Kidney (tissue), 13 donors: ENCODE measurements at regions not wholly inside any gene's neighbourhood (a gene's known extent, or its start where the extent isn't known, plus 50 kb on each side); places are given as distances from the start of the nearest gene placed in this dataset.
"Not testable (repeated sequence)": the region's sequence is repeated elsewhere in the genome, so short reads cannot be mapped to it uniquely, and the experiment has no call there.

Experiments
- DNase-seq, 5 donors: peaks; one replicate each; pipeline ENCODE4 v3.0.0-alpha.2; 2013 to 2020
- FAIRE-seq: peaks from 2 replicates; lab custom pipeline; 2012; peaks lifted over from hg19 to GRCh38; lab: Jason Lieb, UNC
- H3K27ac ChIP-seq, 2 donors: one replicate each; pipeline ENCODE4 v1.7.0; 2013; ENCODE audit warnings: low read depth in 2 of 2, low read length in 2 of 2, inconsistent platforms in 1 of 2
- H3K27me3 ChIP-seq: one replicate; pipeline ENCODE4 v1.7.1; 2013; ENCODE audit warnings: low read length, inconsistent platforms; ENCODE audit not compliant: control insufficient read depth, insufficient read depth
- H3K36me3 ChIP-seq, 3 donors: one replicate each; pipeline versions ENCODE4 v1.7.0 to v1.7.1; 2013; ENCODE audit warnings: low read length in 3 of 3, control low read depth in 1 of 3, inconsistent platforms in 1 of 3; ENCODE audit not compliant: insufficient read depth in 3 of 3, control insufficient read depth in 2 of 3
- H3K4me1 ChIP-seq, 3 donors: one replicate each; pipeline versions ENCODE4 v1.7.0 to v1.7.1; 2013; ENCODE audit warnings: low read length in 3 of 3, inconsistent platforms in 1 of 3, low read depth in 1 of 3; ENCODE audit not compliant: control insufficient read depth in 2 of 3, insufficient read depth in 2 of 3
- H3K4me3 ChIP-seq, 3 donors: one replicate each; pipeline versions ENCODE4 v1.7.0 to v1.8.1; 2013; ENCODE audit warnings: low read length in 3 of 3, control low read depth in 1 of 3, inconsistent platforms in 1 of 3
- H3K9ac ChIP-seq, 3 donors: one replicate each; pipeline versions ENCODE4 v1.7.0 to v1.7.1; 2013; ENCODE audit warnings: low read length in 3 of 3, control low read depth in 1 of 3, inconsistent platforms in 1 of 3
- H3K9me3 ChIP-seq, 3 donors: one replicate each; pipeline versions ENCODE4 v1.7.0 to v1.7.1; 2013; ENCODE audit warnings: low read length in 3 of 3, control low read depth in 1 of 3, inconsistent platforms in 1 of 3; ENCODE audit not compliant: control insufficient read depth in 2 of 3, insufficient read depth in 1 of 3
- intact Hi-C: fragments of 100-400 bp; cut with DNase I; formaldehyde crosslinking; loops from one replicate; pipeline ENCODE4 v1.11.1; 2022
- TF ChIP-seq, protein P1 (sequence below): IDR thresholded peaks from 3 replicates; pipeline ENCODE4 v1.5.1; 2012; ENCODE audit warnings: mild to moderate bottlenecking, moderate library complexity, borderline replicate concordance; ENCODE audit not compliant: insufficient read depth; ENCODE audit errors: extremely low read depth
- donor health status: control.
- donor health status: control.
- donor health status: control.
- donor health status: control.
- donor health status: control.
- donor health status: DM: yes; HTN: yes; CAD: no.
- donor health status: Normal renal cell carcinoma (clear cell type).

DNA sequence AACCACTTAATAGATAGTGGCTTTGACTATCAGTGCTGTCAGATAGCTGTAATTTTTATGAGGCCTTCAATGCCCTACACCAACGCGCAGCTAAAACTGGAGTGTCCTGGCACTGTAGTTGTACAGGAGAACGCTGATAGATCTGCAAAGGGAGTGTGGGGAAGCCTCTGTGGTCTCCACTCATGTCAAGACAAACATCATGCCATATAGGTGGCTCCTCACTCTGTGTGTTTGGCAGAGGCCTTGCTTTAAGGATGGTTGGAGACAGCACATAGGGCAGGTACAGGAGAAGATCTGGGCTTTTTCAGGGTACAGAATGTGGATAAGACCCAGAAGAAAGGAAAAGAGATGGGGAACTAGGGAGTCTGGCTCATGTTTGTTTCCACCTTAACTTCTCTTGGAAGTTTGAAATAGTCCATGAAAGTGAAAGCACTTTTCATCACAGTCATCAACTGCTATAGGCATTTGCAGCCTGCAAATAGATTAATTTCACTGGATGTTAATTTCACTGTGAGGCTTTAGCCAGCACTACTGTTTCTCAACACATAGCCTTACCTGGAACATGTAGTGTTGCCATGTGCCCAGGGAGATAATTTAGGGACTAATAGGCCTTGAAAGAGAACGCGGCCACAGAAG lies 425.8 kb upstream of the TBL1XR1 start:
- peaks cover 0 to 12% (median 2%) of the 10 kb centered on the region in 3 donors for H3K4me1 ChIP-seq
- TF ChIP-seq, protein P1, sequence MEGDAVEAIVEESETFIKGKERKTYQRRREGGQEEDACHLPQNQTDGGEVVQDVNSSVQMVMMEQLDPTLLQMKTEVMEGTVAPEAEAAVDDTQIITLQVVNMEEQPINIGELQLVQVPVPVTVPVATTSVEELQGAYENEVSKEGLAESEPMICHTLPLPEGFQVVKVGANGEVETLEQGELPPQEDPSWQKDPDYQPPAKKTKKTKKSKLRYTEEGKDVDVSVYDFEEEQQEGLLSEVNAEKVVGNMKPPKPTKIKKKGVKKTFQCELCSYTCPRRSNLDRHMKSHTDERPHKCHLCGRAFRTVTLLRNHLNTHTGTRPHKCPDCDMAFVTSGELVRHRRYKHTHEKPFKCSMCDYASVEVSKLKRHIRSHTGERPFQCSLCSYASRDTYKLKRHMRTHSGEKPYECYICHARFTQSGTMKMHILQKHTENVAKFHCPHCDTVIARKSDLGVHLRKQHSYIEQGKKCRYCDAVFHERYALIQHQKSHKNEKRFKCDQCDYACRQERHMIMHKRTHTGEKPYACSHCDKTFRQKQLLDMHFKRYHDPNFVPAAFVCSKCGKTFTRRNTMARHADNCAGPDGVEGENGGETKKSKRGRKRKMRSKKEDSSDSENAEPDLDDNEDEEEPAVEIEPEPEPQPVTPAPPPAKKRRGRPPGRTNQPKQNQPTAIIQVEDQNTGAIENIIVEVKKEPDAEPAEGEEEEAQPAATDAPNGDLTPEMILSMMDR = no peak
- H3K36me3 ChIP-seq = no peaks in the 10 kb centered on the region
- no peak overlapping the region for H3K9ac ChIP-seq
- H3K27ac ChIP-seq = no peak overlapping the region
- intact Hi-C loops = no loop called here
- DNase-seq = no peak
- H3K9me3 ChIP-seq = no peaks in the 10 kb centered on the region
- no peaks in the 10 kb centered on the region for H3K27me3 ChIP-seq
- no peak overlapping the region for H3K4me3 ChIP-seq
- no peak for FAIRE-seq

DNA sequence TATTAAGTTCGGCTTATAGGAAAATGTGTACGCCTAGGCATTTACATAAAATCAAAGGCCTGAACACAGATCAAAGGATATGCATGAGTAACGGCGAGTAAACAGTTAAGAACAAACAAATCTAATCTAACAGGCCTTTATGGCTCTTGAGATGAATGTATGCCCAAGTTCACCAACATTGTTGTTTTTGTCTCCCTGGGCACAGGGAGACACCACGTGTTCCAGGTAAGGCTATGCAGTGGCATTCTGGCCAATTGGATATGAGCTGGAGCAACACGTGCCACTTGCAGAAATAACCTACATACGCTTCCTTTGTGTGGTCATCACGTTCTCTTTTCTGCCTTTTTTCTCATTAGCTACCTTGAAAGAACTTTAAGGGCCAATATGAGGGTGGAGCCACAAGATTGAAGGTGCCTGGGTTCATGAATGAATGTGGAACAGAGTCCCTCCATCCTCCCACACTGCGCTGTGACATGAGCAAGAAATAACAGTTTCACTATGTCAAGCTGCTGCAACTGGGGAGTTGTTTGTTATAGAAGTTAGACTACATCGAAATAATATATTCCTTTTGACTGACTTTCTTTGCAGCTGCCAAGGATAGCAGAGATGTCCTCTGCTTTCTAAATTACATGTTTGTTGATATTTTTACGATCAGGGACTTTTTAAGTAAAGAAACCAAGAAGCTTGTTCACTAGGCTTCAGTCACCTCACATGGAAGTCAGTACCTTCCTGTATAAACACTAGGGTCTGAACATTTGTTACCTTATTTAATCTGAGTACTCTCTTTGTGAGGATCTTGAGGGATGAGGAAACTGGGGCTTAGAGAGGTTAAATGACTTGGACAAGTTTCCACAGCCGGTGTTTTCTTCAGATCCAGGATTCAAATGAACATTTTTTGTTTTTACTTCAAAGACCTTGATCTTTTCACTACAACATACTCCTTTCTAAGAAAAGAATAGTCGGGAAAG lies 427.5 kb upstream of the TBL1XR1 start:
- H3K9me3 ChIP-seq = no peaks in the 10 kb centered on the region
- no peaks in the 10 kb centered on the region for H3K36me3 ChIP-seq
- no peak overlapping the region for H3K9ac ChIP-seq
- H3K27me3 ChIP-seq = no peaks in the 10 kb centered on the region
- H3K4me3 ChIP-seq = no peak overlapping the region
- no peak for FAIRE-seq
- H3K4me1 ChIP-seq = peaks cover 0 to 2% (median 0%) of the 10 kb centered on the region in 3 donors
- intact Hi-C loops = no loop called here
- peak in 1 of 5 donors; percentile 33 for DNase-seq
- TF ChIP-seq, protein P1 = no peak
- H3K27ac ChIP-seq = no peak overlapping the region

DNA sequence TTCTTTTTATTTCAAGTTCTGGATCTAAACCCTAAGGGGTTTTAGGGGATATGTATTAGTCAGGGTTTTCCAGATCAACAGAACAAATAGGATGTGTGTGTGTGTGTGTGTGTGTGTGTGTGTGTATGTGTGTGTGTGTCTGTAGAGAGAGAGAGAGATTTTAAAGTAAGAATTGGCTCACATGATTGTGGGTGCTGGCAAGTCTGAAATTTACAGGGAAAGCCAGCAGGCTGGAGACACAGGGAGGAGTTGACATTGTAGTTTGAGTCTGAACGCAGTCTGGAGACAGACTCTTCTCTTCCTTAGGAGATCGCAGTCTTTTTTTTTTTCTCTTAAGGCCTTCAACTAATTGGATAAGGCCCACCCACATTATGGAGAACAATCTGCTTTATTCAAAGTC lies 428.8 kb upstream of the TBL1XR1 start:
- FAIRE-seq = no peak
- TF ChIP-seq, protein P1 = no peak

DNA sequence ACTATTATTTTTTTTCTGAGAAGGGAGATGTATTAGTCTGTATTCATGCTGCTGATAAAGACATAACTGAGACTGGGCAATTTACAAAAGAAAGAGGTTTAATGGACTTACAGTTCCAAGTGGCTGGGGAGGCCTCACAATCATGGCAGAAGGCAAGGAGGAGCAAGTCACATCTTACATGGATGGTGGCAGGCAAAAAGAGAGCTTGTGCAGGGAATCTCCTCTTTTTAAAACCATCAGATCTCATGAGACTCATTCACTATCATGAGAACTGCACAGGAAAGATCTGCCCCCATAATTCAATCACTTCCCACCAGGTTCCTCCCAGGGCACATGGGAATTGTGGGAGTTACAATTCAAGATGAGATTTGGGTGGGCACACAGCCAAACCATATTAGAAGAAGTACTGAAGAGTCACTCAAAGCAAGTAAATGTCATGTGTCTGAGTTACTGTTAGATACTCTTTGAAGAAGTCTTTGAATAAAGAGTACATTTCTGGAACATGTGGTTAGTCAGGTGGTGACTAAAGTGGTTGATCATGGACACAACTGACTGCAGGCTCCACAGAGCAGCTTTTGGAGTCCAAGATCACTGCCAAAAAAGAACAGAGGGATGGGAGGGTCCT lies 430.9 kb upstream of the TBL1XR1 start:
- intact Hi-C loops, H3K4me3 ChIP-seq, H3K27ac ChIP-seq, H3K9me3 ChIP-seq, DNase-seq, H3K4me1 ChIP-seq, H3K9ac ChIP-seq, H3K36me3 ChIP-seq, FAIRE-seq, H3K27me3 ChIP-seq: not testable (repeated sequence)

More for the DNA sequence above, 428.8 kb upstream of the TBL1XR1 start:
- Histone ChIP-seq H3K36me3 (no peaks in the 10 kb centered on the region), H3K27me3 (no peaks in the 10 kb centered on the region), H3K9me3 (no peaks in the 10 kb centered on the region), H3K4me3 (no peak overlapping the region), H3K4me1 (peaks cover 0 to 2% (median 0%) of the 10 kb centered on the region in 3 donors), H3K9ac (no peak overlapping the region), H3K27ac (no peak overlapping the region)
- intact Hi-C loops = no loop called here
- DNase-seq = no peak
